ENCODE measurements at regions not wholly inside any gene's neighbourhood (a gene's known extent, or its start where the extent isn't known, plus 50 kb on each side); places are given as distances from the start of the nearest gene placed in this dataset.
A peak's percentile ranks its signal among the peaks of the same experiment; 100 is the strongest.

DNA sequence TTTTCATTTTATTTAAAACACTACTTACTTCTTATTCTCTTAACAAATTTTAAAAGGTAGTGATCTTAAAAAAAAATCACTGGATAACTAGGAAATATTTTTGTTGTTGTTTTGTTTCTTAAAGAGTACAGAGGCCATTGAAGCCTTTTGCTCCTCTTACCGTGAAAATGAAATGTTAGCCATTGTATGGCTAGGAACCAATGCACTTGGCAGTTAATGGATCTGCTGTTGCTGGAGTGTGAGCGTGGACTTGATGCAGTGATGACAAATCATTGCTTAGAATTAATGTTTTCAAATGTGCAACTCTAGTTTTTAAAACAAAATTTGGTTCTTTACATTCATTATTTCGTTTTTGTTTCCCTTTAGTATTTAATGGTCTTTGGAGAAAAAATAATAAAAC, 162.3 kb downstream of the HAUS1 start:
- POLR2A ChIA-PET, result no interaction called here
- no peak for DNase-seq
- Histone ChIP-seq H3K27me3 (replicated peaks in 2 of 5; ENCODE audit: control insufficient read depth in 4 of 5, insufficient read depth in 5 of 5, low read length in 4 of 5) (no peaks in the 10 kb centered on the region), H3K36me3 (ENCODE audit: control insufficient read depth in 4 of 4, insufficient read depth in 4 of 4, low read length in 3 of 4) (peaks cover 5 to 43% (median 19%) of the 10 kb centered on the region in 4 experiments), H3K4me3 (ENCODE audit: control insufficient read depth in 1 of 7, extremely low read depth in 1 of 7, insufficient read depth in 4 of 7, low read depth in 2 of 7, low read length in 6 of 7) (no peak overlapping the region), H3K9me3 (ENCODE audit: control extremely low read depth in 1 of 5, control insufficient read depth in 4 of 5, insufficient read depth in 2 of 5, low read depth in 1 of 5, low read length in 4 of 5) (no peaks in the 10 kb centered on the region), H3K27ac (ENCODE audit: insufficient read depth in 1 of 2, low read depth in 1 of 2, low read length in 2 of 2, poor library complexity in 1 of 2, severe bottlenecking in 2 of 2) (no peak overlapping the region), H3K4me1 (ENCODE audit: control extremely low read depth in 1 of 4, control insufficient read depth in 4 of 4, insufficient read depth in 4 of 4, low read length in 3 of 4) (peaks cover 0 to 7% (median 6%) of the 10 kb centered on the region in 4 experiments)
- WGBS (ENCODE audit: insufficient coverage), result 100% methylated on average over 1 of the region's 3 CpGs
- CTCF ChIA-PET, result no interaction called here

DNA sequence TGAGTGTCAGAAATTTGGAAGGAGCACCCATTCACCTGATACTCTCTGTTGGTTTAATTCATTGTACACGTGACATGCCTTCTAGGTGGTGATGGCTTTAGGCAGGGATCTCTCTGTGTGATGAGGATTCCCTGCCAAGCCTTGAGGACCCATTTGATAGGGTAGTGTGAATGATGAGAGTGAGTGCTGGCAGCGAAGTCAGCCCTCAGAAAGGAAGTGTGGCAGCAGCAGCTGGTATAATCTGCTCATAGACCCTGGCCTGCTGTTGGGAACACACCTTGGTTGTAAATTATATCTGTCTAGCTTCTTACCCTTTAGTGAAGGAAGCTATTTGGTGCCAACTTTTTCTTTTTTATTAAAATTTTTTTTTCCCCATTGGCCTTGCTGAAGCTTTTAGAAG, 164.5 kb downstream of the HAUS1 start:
- Histone ChIP-seq H3K4me1 (ENCODE audit: control extremely low read depth in 1 of 4, control insufficient read depth in 4 of 4, insufficient read depth in 4 of 4, low read length in 3 of 4) (peaks cover 0 to 7% (median 6%) of the 10 kb centered on the region in 4 experiments), H3K36me3 (ENCODE audit: control insufficient read depth in 4 of 4, insufficient read depth in 4 of 4, low read length in 3 of 4) (peaks cover 2 to 29% (median 11%) of the 10 kb centered on the region in 4 experiments), H3K27me3 (replicated peaks in 2 of 5; ENCODE audit: control insufficient read depth in 4 of 5, insufficient read depth in 5 of 5, low read length in 4 of 5) (no peaks in the 10 kb centered on the region), H3K9me3 (ENCODE audit: control extremely low read depth in 1 of 5, control insufficient read depth in 4 of 5, insufficient read depth in 2 of 5, low read depth in 1 of 5, low read length in 4 of 5) (no peaks in the 10 kb centered on the region), H3K27ac (ENCODE audit: insufficient read depth in 1 of 2, low read depth in 1 of 2, low read length in 2 of 2, poor library complexity in 1 of 2, severe bottlenecking in 2 of 2) (peak overlapping the region in 1 of 2 experiments; percentile 4), H3K4me3 (ENCODE audit: control insufficient read depth in 1 of 7, extremely low read depth in 1 of 7, insufficient read depth in 4 of 7, low read depth in 2 of 7, low read length in 6 of 7) (no peak overlapping the region)
- ChIA-PET POLR2A (no interaction called here), CTCF (interaction anchor here (0.8 to 0.9 kb wide), 2 partner anchors 96 to 146 kb away, joined by 3 to 4 read pairs; no protein-coding TSS in a partner anchor)
- DNase-seq, result peak in 2 of 3 donors; percentile 60 to 75
- 40% methylated on average over 1 of the region's 2 CpGs for WGBS (ENCODE audit: insufficient coverage)

DNA sequence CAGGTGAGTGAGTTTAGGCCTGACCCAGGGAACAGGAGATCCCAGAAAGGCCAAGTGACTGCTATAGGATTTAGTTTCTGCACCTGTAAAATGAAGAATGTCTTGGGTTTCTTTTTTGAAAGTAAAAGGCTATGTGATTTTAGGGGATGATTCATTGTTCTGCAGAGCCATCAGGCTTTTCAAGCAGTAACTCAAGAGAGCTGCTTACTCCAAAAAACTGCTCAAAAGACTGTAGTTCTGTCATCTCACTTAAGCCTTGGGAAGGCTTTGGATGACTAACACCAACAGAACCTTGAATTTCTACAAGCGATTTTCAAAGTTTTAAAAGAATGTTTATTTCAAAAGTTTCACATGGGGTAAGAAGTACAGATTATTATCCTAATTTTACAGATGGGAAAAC, 165.1 kb downstream of the HAUS1 start:
- H3K27me3 ChIP-seq (replicated peaks in 2 of 5; ENCODE audit: control insufficient read depth in 4 of 5, insufficient read depth in 5 of 5, low read length in 4 of 5), result no peaks in the 10 kb centered on the region
- no peak overlapping the region for H3K27ac ChIP-seq (ENCODE audit: insufficient read depth in 1 of 2, low read depth in 1 of 2, low read length in 2 of 2, poor library complexity in 1 of 2, severe bottlenecking in 2 of 2)
- peak in 1 of 3 donors; percentile 15 for DNase-seq
- H3K4me1 ChIP-seq (ENCODE audit: control extremely low read depth in 1 of 4, control insufficient read depth in 4 of 4, insufficient read depth in 4 of 4, low read length in 3 of 4), result peaks cover 0 to 7% (median 5%) of the 10 kb centered on the region in 4 experiments
- no peak overlapping the region for H3K4me3 ChIP-seq (ENCODE audit: control insufficient read depth in 1 of 7, extremely low read depth in 1 of 7, insufficient read depth in 4 of 7, low read depth in 2 of 7, low read length in 6 of 7)
- peaks cover 2 to 23% (median 8%) of the 10 kb centered on the region in 4 experiments for H3K36me3 ChIP-seq (ENCODE audit: control insufficient read depth in 4 of 4, insufficient read depth in 4 of 4, low read length in 3 of 4)
- H3K9me3 ChIP-seq (ENCODE audit: control extremely low read depth in 1 of 5, control insufficient read depth in 4 of 5, insufficient read depth in 2 of 5, low read depth in 1 of 5, low read length in 4 of 5), result no peaks in the 10 kb centered on the region
- ChIA-PET POLR2A (no interaction called here), CTCF (interaction anchor here (0.8 kb wide), 1 partner anchor 96 kb away, joined by 3 read pairs; no protein-coding TSS in a partner anchor)
- WGBS (ENCODE audit: insufficient coverage), result no CpG with 5 or more reads among the region's 1 CpG

DNA sequence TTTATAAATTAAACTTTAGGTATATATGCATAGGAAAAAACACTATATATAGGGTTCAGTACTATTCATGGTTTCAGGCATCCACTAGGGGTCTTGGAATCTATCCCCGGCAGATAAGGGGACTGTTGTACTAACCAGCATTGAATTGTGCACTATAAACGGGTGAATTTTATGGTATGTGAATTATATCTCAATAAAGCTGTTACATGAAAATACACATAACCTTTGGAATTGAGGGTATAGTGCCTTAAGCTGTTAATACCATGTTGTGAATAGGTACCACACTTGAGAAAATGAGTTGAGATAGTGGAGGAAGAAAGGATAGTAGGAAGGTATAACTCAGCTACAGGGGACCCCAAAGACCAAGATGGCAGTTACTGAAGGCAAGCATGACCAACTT, 167.3 kb downstream of the HAUS1 start:
- Histone ChIP-seq H3K4me1 (ENCODE audit: control extremely low read depth in 1 of 4, control insufficient read depth in 4 of 4, insufficient read depth in 4 of 4, low read length in 3 of 4) (peaks cover 0 to 7% (median 5%) of the 10 kb centered on the region in 4 experiments), H3K36me3 (ENCODE audit: control insufficient read depth in 4 of 4, insufficient read depth in 4 of 4, low read length in 3 of 4) (peaks cover 0 to 8% (median under 1%) of the 10 kb centered on the region in 4 experiments), H3K27me3 (replicated peaks in 2 of 5; ENCODE audit: control insufficient read depth in 4 of 5, insufficient read depth in 5 of 5, low read length in 4 of 5) (no peaks in the 10 kb centered on the region), H3K27ac (ENCODE audit: insufficient read depth in 1 of 2, low read depth in 1 of 2, low read length in 2 of 2, poor library complexity in 1 of 2, severe bottlenecking in 2 of 2) (no peak overlapping the region), H3K9me3 (ENCODE audit: control extremely low read depth in 1 of 5, control insufficient read depth in 4 of 5, insufficient read depth in 2 of 5, low read depth in 1 of 5, low read length in 4 of 5) (no peaks in the 10 kb centered on the region), H3K4me3 (ENCODE audit: control insufficient read depth in 1 of 7, extremely low read depth in 1 of 7, insufficient read depth in 4 of 7, low read depth in 2 of 7, low read length in 6 of 7) (no peak overlapping the region)
- CTCF ChIA-PET, result interaction anchor here (1.1 to 2.5 kb wide), 3 partner anchors 10 to 386 kb away, joined by 3 to 16 read pairs (median 5); no protein-coding TSS in a partner anchor
- POLR2A ChIA-PET, result no interaction called here
- no CpG with 5 or more reads among the region's 2 CpGs for WGBS (ENCODE audit: insufficient coverage)
- no peak for DNase-seq

DNA sequence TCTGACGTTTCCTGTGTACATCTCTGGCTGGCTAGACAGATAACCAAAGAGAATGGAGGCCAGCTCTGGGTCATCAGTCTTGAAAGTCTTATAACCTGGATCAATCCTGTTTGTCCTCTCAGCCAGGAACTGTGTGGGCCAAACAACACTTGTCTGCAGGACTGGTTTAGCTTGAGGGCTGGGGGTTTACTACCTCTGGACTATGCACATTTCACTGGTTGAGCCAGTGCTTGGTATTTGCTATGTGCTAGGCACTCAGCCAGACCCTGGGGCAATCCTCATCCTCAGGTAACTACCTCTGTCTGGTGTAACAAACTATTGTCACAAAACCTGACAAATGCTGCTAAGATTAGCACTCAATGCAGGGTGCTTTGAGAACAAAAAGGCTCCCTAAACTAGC, 169.7 kb downstream of the HAUS1 start:
- H3K27ac ChIP-seq (ENCODE audit: insufficient read depth in 1 of 2, low read depth in 1 of 2, low read length in 2 of 2, poor library complexity in 1 of 2, severe bottlenecking in 2 of 2), result no peak overlapping the region
- CTCF ChIA-PET, result interaction anchor here (0.8 to 2.5 kb wide), 4 partner anchors 7 to 208 kb away, joined by 3 to 16 read pairs (median 5); no protein-coding TSS in a partner anchor
- peaks cover 0 to 3% (median under 1%) of the 10 kb centered on the region in 4 experiments for H3K36me3 ChIP-seq (ENCODE audit: control insufficient read depth in 4 of 4, insufficient read depth in 4 of 4, low read length in 3 of 4)

DNA sequence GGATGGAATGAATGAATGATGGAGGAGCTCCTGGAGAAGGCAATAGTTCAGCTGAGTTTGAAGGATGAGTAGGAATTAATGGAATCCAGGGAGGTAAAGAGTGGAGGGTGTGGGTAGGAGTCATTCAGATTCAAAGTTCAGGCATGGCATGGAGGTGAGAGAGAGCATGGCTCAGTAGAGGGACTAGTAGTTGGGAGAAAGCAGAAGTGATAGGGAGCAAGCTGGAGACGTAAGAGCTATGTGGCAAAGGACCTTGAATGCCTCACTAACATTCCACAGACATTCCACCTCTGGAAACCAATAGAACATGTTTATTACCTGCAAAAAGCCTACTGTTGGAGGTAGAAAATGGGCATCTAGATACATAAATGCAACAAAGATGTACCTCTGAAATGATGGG, 170.1 kb downstream of the HAUS1 start:
- Histone ChIP-seq H3K27me3 (replicated peaks in 2 of 5; ENCODE audit: control insufficient read depth in 4 of 5, insufficient read depth in 5 of 5, low read length in 4 of 5) (no peaks in the 10 kb centered on the region), H3K4me3 (ENCODE audit: control insufficient read depth in 1 of 7, extremely low read depth in 1 of 7, insufficient read depth in 4 of 7, low read depth in 2 of 7, low read length in 6 of 7) (no peak overlapping the region), H3K36me3 (ENCODE audit: control insufficient read depth in 4 of 4, insufficient read depth in 4 of 4, low read length in 3 of 4) (peaks cover 0 to 3% (median under 1%) of the 10 kb centered on the region in 4 experiments), H3K4me1 (ENCODE audit: control extremely low read depth in 1 of 4, control insufficient read depth in 4 of 4, insufficient read depth in 4 of 4, low read length in 3 of 4) (peaks cover 0 to 8% (median 2%) of the 10 kb centered on the region in 4 experiments), H3K9me3 (ENCODE audit: control extremely low read depth in 1 of 5, control insufficient read depth in 4 of 5, insufficient read depth in 2 of 5, low read depth in 1 of 5, low read length in 4 of 5) (no peaks in the 10 kb centered on the region), H3K27ac (ENCODE audit: insufficient read depth in 1 of 2, low read depth in 1 of 2, low read length in 2 of 2, poor library complexity in 1 of 2, severe bottlenecking in 2 of 2) (no peak overlapping the region)
- DNase-seq, result no peak
- POLR2A ChIA-PET, result interaction anchor here (0.6 kb wide), 1 partner anchor 62 kb away, joined by 3 read pairs; no protein-coding TSS in a partner anchor
- WGBS (ENCODE audit: insufficient coverage), result no CpG with 5 or more reads among the region's 1 CpG
- CTCF ChIA-PET, result interaction anchor here (0.8 to 0.9 kb wide), 2 partner anchors 9 to 17 kb away, joined by 3 to 5 read pairs; no protein-coding TSS in a partner anchor

More for the DNA sequence above, 169.7 kb downstream of the HAUS1 start:
- WGBS (ENCODE audit: insufficient coverage), result 100% methylated on average over 1 of the region's 1 CpG
- Histone ChIP-seq H3K9me3 (ENCODE audit: control extremely low read depth in 1 of 5, control insufficient read depth in 4 of 5, insufficient read depth in 2 of 5, low read depth in 1 of 5, low read length in 4 of 5) (no peaks in the 10 kb centered on the region), H3K4me1 (ENCODE audit: control extremely low read depth in 1 of 4, control insufficient read depth in 4 of 4, insufficient read depth in 4 of 4, low read length in 3 of 4) (peaks cover 0 to 7% (median 3%) of the 10 kb centered on the region in 4 experiments), H3K4me3 (ENCODE audit: control insufficient read depth in 1 of 7, extremely low read depth in 1 of 7, insufficient read depth in 4 of 7, low read depth in 2 of 7, low read length in 6 of 7) (no peak overlapping the region), H3K27me3 (replicated peaks in 2 of 5; ENCODE audit: control insufficient read depth in 4 of 5, insufficient read depth in 5 of 5, low read length in 4 of 5) (no peaks in the 10 kb centered on the region)
- POLR2A ChIA-PET, result no interaction called here
- DNase-seq, result no peak

DNA sequence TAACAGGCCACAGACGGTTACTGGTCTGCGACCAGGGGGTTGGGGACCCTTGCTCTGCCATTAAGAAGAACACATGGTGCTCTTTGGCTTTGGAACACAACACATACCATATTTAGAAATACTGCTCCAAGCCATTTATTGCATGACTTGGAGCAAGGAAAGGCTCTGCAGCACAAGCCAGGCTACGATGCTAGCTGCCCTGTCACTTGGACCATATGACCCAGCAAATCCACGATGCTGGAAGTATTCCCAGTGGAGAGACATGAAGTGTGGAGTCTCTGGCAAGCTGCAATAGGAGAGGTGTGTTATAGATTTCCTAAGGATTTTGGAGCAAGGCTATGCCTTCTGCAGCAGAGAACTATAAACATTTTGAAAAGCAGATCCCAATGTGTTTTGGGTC, 171.2 kb downstream of the HAUS1 start:
- peaks cover 0 to 3% (median under 1%) of the 10 kb centered on the region in 4 experiments for H3K36me3 ChIP-seq (ENCODE audit: control insufficient read depth in 4 of 4, insufficient read depth in 4 of 4, low read length in 3 of 4)
- no peak overlapping the region for H3K4me3 ChIP-seq (ENCODE audit: control insufficient read depth in 1 of 7, extremely low read depth in 1 of 7, insufficient read depth in 4 of 7, low read depth in 2 of 7, low read length in 6 of 7)
- ChIA-PET CTCF (interaction anchor here (0.7 to 0.9 kb wide), 3 partner anchors 30 to 383 kb away, joined by 3 to 6 read pairs (median 3); no protein-coding TSS in a partner anchor), POLR2A (no interaction called here)
- WGBS (ENCODE audit: insufficient coverage), result 93% methylated on average over 4 of the region's 4 CpGs
- H3K9me3 ChIP-seq (ENCODE audit: control extremely low read depth in 1 of 5, control insufficient read depth in 4 of 5, insufficient read depth in 2 of 5, low read depth in 1 of 5, low read length in 4 of 5), result no peaks in the 10 kb centered on the region
- no peaks in the 10 kb centered on the region for H3K27me3 ChIP-seq (replicated peaks in 2 of 5; ENCODE audit: control insufficient read depth in 4 of 5, insufficient read depth in 5 of 5, low read length in 4 of 5)
- DNase-seq, result no peak
- no peak overlapping the region for H3K27ac ChIP-seq (ENCODE audit: insufficient read depth in 1 of 2, low read depth in 1 of 2, low read length in 2 of 2, poor library complexity in 1 of 2, severe bottlenecking in 2 of 2)
- peaks cover 0 to 8% (median 2%) of the 10 kb centered on the region in 4 experiments for H3K4me1 ChIP-seq (ENCODE audit: control extremely low read depth in 1 of 4, control insufficient read depth in 4 of 4, insufficient read depth in 4 of 4, low read length in 3 of 4)
